ENCODE measurements at regions not wholly inside any gene's neighbourhood (a gene's known extent, or its start where the extent isn't known, plus 50 kb on each side); places are given as distances from the start of the nearest gene placed in this dataset.

DNA sequence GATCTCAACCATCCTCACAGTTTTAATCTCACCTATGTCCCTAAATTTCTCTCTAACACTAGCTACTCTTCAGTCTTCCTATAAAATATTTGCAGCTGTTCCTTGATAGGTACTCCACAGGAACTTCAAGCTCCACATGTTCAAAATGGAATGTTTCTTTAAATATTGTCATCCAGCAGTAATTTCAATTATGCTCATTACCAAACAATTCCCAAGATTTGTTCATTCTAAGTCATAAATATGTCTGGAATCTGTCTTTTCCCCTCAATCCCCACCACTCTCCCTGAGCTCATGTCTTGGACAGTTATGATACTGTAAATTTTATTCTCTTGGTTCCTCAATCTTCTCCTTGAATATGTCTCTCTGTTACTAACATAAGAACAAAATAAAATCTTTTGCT lies 214.4 kb downstream of the NRIP1 start:
- DNase-seq (ENCODE audit: extremely low spot score in 2 of 2) = no peak

DNA sequence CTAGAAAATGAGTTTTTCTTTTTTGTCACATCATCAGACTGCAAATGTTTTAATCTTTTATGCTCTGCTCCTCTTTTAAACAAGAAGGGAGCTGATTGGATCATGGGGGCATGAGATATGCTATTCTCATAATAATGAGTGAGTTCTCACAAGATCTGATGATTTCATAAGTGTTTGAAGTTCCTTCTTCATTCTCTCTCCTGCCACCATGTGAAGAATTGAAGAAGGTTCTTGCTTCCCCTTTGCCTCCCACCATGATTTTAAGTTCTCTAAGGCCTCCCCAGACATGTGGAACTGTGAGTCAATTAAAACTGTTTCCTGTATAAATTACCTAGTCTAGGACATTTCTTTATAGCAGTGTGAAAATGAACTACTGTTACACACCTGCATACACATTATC lies 218.2 kb downstream of the NRIP1 start:
- H3K36me3 ChIP-seq = no peaks in the 10 kb centered on the region
- H3K27me3 ChIP-seq = no peaks in the 10 kb centered on the region
- TF ChIP-seq POLR2AphosphoS5 (IDR thresholded peaks at IDR 0.05; ENCODE audit: insufficient read depth in 1 of 2, low read depth in 1 of 2) (no peak), POLR2A (IDR thresholded peaks at IDR 0.05) (no peak)
- TF ChIP-seq, protein P1, sequence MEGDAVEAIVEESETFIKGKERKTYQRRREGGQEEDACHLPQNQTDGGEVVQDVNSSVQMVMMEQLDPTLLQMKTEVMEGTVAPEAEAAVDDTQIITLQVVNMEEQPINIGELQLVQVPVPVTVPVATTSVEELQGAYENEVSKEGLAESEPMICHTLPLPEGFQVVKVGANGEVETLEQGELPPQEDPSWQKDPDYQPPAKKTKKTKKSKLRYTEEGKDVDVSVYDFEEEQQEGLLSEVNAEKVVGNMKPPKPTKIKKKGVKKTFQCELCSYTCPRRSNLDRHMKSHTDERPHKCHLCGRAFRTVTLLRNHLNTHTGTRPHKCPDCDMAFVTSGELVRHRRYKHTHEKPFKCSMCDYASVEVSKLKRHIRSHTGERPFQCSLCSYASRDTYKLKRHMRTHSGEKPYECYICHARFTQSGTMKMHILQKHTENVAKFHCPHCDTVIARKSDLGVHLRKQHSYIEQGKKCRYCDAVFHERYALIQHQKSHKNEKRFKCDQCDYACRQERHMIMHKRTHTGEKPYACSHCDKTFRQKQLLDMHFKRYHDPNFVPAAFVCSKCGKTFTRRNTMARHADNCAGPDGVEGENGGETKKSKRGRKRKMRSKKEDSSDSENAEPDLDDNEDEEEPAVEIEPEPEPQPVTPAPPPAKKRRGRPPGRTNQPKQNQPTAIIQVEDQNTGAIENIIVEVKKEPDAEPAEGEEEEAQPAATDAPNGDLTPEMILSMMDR (IDR thresholded peaks at IDR 0.05) = no peak
- H3K4me1 ChIP-seq = no peaks in the 10 kb centered on the region
- H3K27ac ChIP-seq = no peak overlapping the region
- no peak for DNase-seq (ENCODE audit: extremely low spot score in 2 of 2)
- H3K9me3 ChIP-seq = no peaks in the 10 kb centered on the region
- no peak overlapping the region for H3K4me3 ChIP-seq
- intact Hi-C loops (cut with DNase I) = no loop called here

More for the DNA sequence above, 214.4 kb downstream of the NRIP1 start:
- Histone ChIP-seq H3K27me3 (no peaks in the 10 kb centered on the region), H3K4me3 (no peak overlapping the region), H3K9me3 (no peaks in the 10 kb centered on the region), H3K4me1 (no peaks in the 10 kb centered on the region), H3K27ac (no peak overlapping the region), H3K36me3 (no peaks in the 10 kb centered on the region)
- TF ChIP-seq, protein P1 (IDR thresholded peaks at IDR 0.05) = no peak
- intact Hi-C loops (cut with DNase I) = no loop called here

DNA sequence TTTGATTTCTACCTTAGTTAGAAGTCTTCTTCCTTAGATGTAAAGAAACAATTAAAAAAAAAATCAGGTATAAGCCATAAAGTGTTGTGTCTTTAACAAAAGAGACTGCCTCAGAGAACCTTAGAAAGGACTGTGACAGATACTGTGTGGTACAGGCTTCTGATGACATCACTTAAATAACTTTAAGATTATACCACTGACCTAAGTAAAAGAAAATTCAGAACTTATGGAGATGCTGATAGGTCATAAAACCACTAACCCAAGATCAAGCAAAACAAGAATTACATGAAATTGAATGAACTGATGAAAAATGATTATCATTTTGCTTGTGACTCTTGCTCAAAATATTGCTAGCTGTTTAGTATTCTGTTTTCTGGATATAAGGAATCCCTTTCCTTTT lies 220.8 kb downstream of the NRIP1 start:
- TF ChIP-seq POLR2A (IDR thresholded peaks at IDR 0.05) (no peak), POLR2AphosphoS5 (IDR thresholded peaks at IDR 0.05; ENCODE audit: insufficient read depth in 1 of 2, low read depth in 1 of 2) (no peak)
- H3K36me3 ChIP-seq = no peaks in the 10 kb centered on the region
- intact Hi-C loops (cut with DNase I) = no loop called here
- no peaks in the 10 kb centered on the region for H3K27me3 ChIP-seq
- no peak overlapping the region for H3K27ac ChIP-seq
- no peak for DNase-seq (ENCODE audit: extremely low spot score in 2 of 2)
- H3K4me3 ChIP-seq = no peak overlapping the region
- H3K9me3 ChIP-seq = no peaks in the 10 kb centered on the region
- H3K4me1 ChIP-seq = no peaks in the 10 kb centered on the region

DNA sequence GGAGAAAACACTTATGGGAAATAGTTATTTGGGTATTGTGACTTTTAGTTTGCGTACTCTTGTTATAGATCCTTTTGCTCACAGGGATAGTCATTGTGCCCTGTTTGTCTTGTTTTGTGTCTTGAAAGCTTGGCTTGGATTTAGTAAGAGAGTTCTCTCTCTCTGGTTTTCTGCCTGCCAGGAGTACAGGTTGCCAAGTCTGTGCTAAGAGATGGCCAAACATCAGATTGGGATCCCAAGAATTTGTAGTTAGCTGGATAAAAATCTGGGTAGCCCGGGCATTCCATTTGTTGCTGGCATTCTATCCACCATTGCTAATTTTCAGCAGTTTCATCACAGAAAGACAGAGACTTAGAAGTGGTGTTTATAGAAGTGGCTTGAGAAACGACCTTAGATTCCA lies 222.2 kb downstream of the NRIP1 start:
- no peak overlapping the region for H3K4me3 ChIP-seq
- H3K27ac ChIP-seq = no peak overlapping the region
- H3K4me1 ChIP-seq = no peaks in the 10 kb centered on the region
- no peaks in the 10 kb centered on the region for H3K9me3 ChIP-seq
- no peaks in the 10 kb centered on the region for H3K36me3 ChIP-seq
- no peak for DNase-seq (ENCODE audit: extremely low spot score in 2 of 2)
- TF ChIP-seq POLR2A (IDR thresholded peaks at IDR 0.05) (no peak), POLR2AphosphoS5 (IDR thresholded peaks at IDR 0.05; ENCODE audit: insufficient read depth in 1 of 2, low read depth in 1 of 2) (no peak)
- TF ChIP-seq, protein P1 (IDR thresholded peaks at IDR 0.05) = no peak
- intact Hi-C loops (cut with DNase I) = no loop called here
- no peaks in the 10 kb centered on the region for H3K27me3 ChIP-seq

DNA sequence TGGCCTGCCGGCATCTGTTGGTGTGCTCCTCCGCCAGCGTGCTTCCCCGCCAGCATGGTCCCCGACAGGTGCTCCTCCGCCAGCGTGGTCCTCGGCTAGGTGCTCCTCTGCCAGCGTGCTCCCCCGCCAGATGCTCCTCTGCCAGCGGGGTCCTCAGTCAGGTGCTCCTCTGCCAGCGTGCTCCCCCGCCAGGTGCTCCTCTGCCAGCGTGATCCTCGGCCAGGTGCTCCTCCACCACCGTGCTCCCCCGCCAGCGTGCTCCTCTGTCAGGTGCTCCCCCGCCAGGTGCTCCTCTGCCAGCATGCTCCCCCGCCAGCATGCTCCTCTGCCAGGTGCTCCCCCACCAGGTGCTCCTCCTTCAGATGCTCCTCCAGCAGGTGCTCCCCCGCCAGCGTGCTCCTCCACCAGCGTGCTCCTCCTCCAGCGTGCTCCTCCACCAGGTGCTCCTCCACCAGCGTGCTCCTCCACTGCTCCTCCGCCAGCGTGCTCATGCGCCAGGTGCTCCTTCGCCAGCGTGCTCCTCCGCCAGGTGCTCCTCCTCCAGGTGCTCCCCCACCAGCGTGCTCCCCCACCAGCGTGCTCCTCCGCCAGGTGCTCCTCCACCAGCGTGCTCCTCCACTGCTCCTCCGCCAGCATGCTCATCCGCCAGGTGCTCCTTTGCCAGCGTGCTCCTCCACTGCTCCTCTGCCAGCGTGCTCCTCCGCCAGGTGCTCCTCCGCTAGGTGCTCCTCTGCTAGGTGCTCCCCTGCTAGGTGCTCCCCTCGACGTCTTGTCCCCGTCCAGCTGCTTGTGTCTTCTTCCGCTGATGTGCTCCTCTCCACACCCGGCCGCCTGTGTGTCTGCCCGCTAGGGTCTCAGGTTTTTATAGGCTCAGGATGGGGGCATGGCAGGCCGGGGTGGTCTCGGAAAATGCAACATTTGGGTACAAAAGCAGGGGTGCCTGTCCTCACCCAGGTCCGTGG lies 223.0 kb downstream of the NRIP1 start:
- Histone ChIP-seq H3K9me3 (no peaks in the 10 kb centered on the region), H3K4me3 (no peak overlapping the region), H3K36me3 (no peaks in the 10 kb centered on the region), H3K27me3 (no peaks in the 10 kb centered on the region), H3K27ac (no peak overlapping the region), H3K4me1 (no peaks in the 10 kb centered on the region)
- TF ChIP-seq, protein P1 (IDR thresholded peaks at IDR 0.05) = no peak
- TF ChIP-seq POLR2AphosphoS5 (IDR thresholded peaks at IDR 0.05; ENCODE audit: insufficient read depth in 1 of 2, low read depth in 1 of 2) (no peak), POLR2A (IDR thresholded peaks at IDR 0.05) (no peak)
- intact Hi-C loops (cut with DNase I) = no loop called here
- DNase-seq (ENCODE audit: extremely low spot score in 2 of 2) = no peak
